ENCODE measurements at regions not wholly inside any gene's neighbourhood (a gene's known extent, or its start where the extent isn't known, plus 50 kb on each side); places are given as distances from the start of the nearest gene placed in this dataset.
A peak's percentile ranks its signal among the peaks of the same experiment; 100 is the strongest.

DNA sequence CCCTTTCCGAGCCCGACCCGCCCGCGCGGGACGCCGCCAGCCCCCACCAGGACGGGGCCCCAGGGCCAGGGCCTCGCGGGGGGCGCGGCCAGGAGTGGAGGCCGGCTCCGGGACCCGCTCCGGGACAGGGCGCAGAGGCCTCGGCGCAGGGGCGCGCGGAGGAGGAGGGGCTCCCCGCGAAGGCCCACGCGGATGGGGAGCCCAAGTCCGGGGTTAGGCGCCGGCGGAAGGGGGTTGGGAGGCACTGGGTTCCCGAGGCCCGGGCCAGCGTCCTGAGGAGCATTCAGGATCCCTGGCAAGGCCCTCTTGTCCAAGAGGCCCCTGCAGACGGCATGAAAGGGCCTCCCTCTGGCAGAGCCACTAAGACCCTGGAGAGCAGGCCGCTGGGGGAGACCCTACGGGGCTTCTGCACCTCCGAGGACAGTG is 57.8 kb upstream of the CIBAR2 start:
- no peak overlapping the region for H2AFZ ChIP-seq (ENCODE audit: low read length)

More for the DNA sequence above, 57.8 kb upstream of the CIBAR2 start:
- Histone ChIP-seq H3K23ac (ENCODE audit: insufficient read length, low read depth, low read length) (no peak overlapping the region), H4K91ac (ENCODE audit: insufficient read length, low read depth, low read length) (no peak overlapping the region), H3K9me3 (ENCODE audit: control insufficient read depth, low read depth, low read length) (no peaks in the 10 kb centered on the region), H4K5ac (ENCODE audit: insufficient read length, low read depth, low read length) (no peak overlapping the region), H3K4me2 (ENCODE audit: insufficient read depth, insufficient read length, low read length) (peak overlapping the region; percentile 18), H3K27ac (ENCODE audit: insufficient read length, low read depth, low read length) (no peak overlapping the region), H3K4me1 (ENCODE audit: insufficient read depth, low read length) (peaks cover 10% of the 10 kb centered on the region; the same call in 1 of the 2 replicates), H4K8ac (replicated peaks; ENCODE audit: insufficient read length, low read depth, low read length) (no peak overlapping the region), H3K9ac (ENCODE audit: extremely low read depth, insufficient read length, low read length) (no peak overlapping the region), H2BK5ac (ENCODE audit: insufficient read length, low read length) (no peak overlapping the region), H3K79me1 (ENCODE audit: insufficient read depth, low read depth, low read length, poor library complexity, severe bottlenecking) (no peaks in the 10 kb centered on the region), H3T11ph (ENCODE audit: low read length) (no peak overlapping the region), H3K56ac (ENCODE audit: insufficient read length, low read depth, low read length) (no peak overlapping the region), H3K79me2 (ENCODE audit: insufficient read depth, low read length) (peaks cover 3% of the 10 kb centered on the region; the same call in 1 of the 2 replicates), H2BK120ac (ENCODE audit: low read depth, low read length, poor library complexity, severe bottlenecking) (no peak overlapping the region), H3K27me3 (ENCODE audit: insufficient read depth, low read length) (no peaks in the 10 kb centered on the region; the same call in 1 of the 2 replicates), H2BK15ac (ENCODE audit: low read depth, low read length) (no peak overlapping the region), H4K20me1 (ENCODE audit: control insufficient read depth, insufficient read depth, insufficient read length) (no peaks in the 10 kb centered on the region), H3K18ac (ENCODE audit: insufficient read length, low read depth, low read length) (no peak overlapping the region), H2BK20ac (ENCODE audit: low read depth, low read length, poor library complexity, severe bottlenecking) (no peak overlapping the region), H2BK12ac (ENCODE audit: insufficient read length, low read depth, low read length) (no peak overlapping the region), H2AK5ac (ENCODE audit: insufficient read length, low read length) (no peak overlapping the region), H3K23me2 (ENCODE audit: insufficient read length, low read depth, low read length, poor library complexity, severe bottlenecking) (peaks cover 4% of the 10 kb centered on the region), H3K4ac (ENCODE audit: low read depth, low read length) (no peak overlapping the region), H3K14ac (ENCODE audit: insufficient read depth, low read length) (no peak overlapping the region)
- Mint-ChIP-seq H3K27me3 (ENCODE audit: low read depth) (peaks cover 37% of the 10 kb centered on the region), H3K4me1 (peaks cover 51 to 61% of the 10 kb centered on the region in 2 experiments), H3K4me3 (peak overlapping the region; percentile 34 to 75; a peak in 4 of 5 replicates), H3K36me3 (ENCODE audit: insufficient read depth in 1 of 3, low read depth in 3 of 3) (peaks cover 4 to 8% (median 8%) of the 10 kb centered on the region in 3 experiments; a peak in 5 of 7 replicates), H3K27ac (no peak overlapping the region), H3K9me3 (no peaks in the 10 kb centered on the region; a peak in 1 of 5 replicates)
- TF ChIP-seq, protein P1, sequence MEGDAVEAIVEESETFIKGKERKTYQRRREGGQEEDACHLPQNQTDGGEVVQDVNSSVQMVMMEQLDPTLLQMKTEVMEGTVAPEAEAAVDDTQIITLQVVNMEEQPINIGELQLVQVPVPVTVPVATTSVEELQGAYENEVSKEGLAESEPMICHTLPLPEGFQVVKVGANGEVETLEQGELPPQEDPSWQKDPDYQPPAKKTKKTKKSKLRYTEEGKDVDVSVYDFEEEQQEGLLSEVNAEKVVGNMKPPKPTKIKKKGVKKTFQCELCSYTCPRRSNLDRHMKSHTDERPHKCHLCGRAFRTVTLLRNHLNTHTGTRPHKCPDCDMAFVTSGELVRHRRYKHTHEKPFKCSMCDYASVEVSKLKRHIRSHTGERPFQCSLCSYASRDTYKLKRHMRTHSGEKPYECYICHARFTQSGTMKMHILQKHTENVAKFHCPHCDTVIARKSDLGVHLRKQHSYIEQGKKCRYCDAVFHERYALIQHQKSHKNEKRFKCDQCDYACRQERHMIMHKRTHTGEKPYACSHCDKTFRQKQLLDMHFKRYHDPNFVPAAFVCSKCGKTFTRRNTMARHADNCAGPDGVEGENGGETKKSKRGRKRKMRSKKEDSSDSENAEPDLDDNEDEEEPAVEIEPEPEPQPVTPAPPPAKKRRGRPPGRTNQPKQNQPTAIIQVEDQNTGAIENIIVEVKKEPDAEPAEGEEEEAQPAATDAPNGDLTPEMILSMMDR (conservative IDR thresholded peaks at IDR 0.05): no peak
- DNase-seq: no peak
- no CpG with 5 or more reads among the region's 38 CpGs for WGBS (ENCODE audit: extremely low coverage, insufficient read length, low lambda C conversion rate)

Measured in H9 (cell line).